ENCODE measurements at regions not wholly inside any gene's neighbourhood (a gene's known extent, or its start where the extent isn't known, plus 50 kb on each side); places are given as distances from the start of the nearest gene placed in this dataset.

DNA sequence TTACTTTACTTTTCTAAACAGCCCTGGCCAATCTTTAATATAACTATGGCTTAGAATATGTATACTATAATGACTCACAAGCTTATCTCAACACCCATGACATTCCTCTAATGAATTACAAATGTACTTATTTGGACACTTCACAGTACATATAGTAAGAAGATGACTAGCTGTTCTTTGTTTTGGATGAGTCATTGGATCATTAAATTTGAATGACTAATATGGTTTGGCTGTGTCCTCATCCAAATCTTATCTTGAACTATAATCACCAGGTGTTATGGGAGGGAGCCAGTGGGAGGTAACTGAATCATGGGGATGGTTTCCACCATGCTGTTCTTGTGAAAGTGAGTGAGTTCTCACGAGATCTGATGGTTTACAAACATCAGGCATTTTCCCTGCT is 807.5 kb upstream of the SORCS1 start:
- H3K27me3 ChIP-seq (ENCODE audit: insufficient read depth, low read length) = no peaks in the 10 kb centered on the region
- no peak overlapping the region for H2AFZ ChIP-seq (ENCODE audit: low read length)
- no peak overlapping the region for H3K9ac ChIP-seq (ENCODE audit: extremely low read depth, insufficient read length, low read length)
- Mint-ChIP-seq H3K9me3 (peaks cover 0 to 8% of the 10 kb centered on the region in 2 experiments; a peak in 4 of 5 replicates), H3K27ac (no peak overlapping the region), H3K4me3 (no peak overlapping the region), H3K27me3 (ENCODE audit: low read depth) (peaks cover 1% of the 10 kb centered on the region; the same call in 1 of the 2 replicates), H3K36me3 (ENCODE audit: insufficient read depth in 1 of 3, low read depth in 3 of 3) (peaks cover 0 to 8% (median 7%) of the 10 kb centered on the region in 3 experiments; a peak in 4 of 7 replicates), H3K4me1 (peaks cover 4 to 9% of the 10 kb centered on the region in 2 experiments)
- no CpG with 5 or more reads among the region's 1 CpG for WGBS (ENCODE audit: extremely low coverage, insufficient read length, low lambda C conversion rate)
- no peak overlapping the region for H3K4ac ChIP-seq (ENCODE audit: low read depth, low read length)
- H2BK12ac ChIP-seq (ENCODE audit: insufficient read length, low read depth, low read length) = no peak overlapping the region
- no peak overlapping the region for H4K91ac ChIP-seq (ENCODE audit: insufficient read length, low read depth, low read length)
- no peaks in the 10 kb centered on the region for H4K20me1 ChIP-seq (ENCODE audit: control insufficient read depth, insufficient read depth, insufficient read length)
- no peak overlapping the region for H3K18ac ChIP-seq (ENCODE audit: insufficient read length, low read depth, low read length)
- no peak overlapping the region for H4K8ac ChIP-seq (replicated peaks; ENCODE audit: insufficient read length, low read depth, low read length)
- no peak for DNase-seq
- no peak overlapping the region for H3K23ac ChIP-seq (ENCODE audit: insufficient read length, low read depth, low read length)
- no peaks in the 10 kb centered on the region for H3K79me1 ChIP-seq (ENCODE audit: insufficient read depth, low read depth, low read length, poor library complexity, severe bottlenecking)
- no peaks in the 10 kb centered on the region for H3K9me3 ChIP-seq (ENCODE audit: control insufficient read depth, low read depth, low read length)
- H2BK5ac ChIP-seq (ENCODE audit: insufficient read length, low read length) = no peak overlapping the region
- no peak overlapping the region for H2AK5ac ChIP-seq (ENCODE audit: insufficient read length, low read length)
- no peak overlapping the region for H4K5ac ChIP-seq (ENCODE audit: insufficient read length, low read depth, low read length)
- no peak overlapping the region for H3K27ac ChIP-seq (ENCODE audit: insufficient read length, low read depth, low read length)
- H2BK20ac ChIP-seq (ENCODE audit: low read depth, low read length, poor library complexity, severe bottlenecking) = no peak overlapping the region
- no peak overlapping the region for H2BK120ac ChIP-seq (ENCODE audit: low read depth, low read length, poor library complexity, severe bottlenecking)
- no peaks in the 10 kb centered on the region for H3K23me2 ChIP-seq (ENCODE audit: insufficient read length, low read depth, low read length, poor library complexity, severe bottlenecking)
- H3K56ac ChIP-seq (ENCODE audit: insufficient read length, low read depth, low read length) = no peak overlapping the region
- H3T11ph ChIP-seq (ENCODE audit: low read length) = no peak overlapping the region
- H3K79me2 ChIP-seq (ENCODE audit: insufficient read depth, low read length) = no peaks in the 10 kb centered on the region
- no peak overlapping the region for H3K4me2 ChIP-seq (ENCODE audit: insufficient read depth, insufficient read length, low read length)
- H2BK15ac ChIP-seq (ENCODE audit: low read depth, low read length) = no peak overlapping the region
- no peaks in the 10 kb centered on the region for H3K4me1 ChIP-seq (ENCODE audit: insufficient read depth, low read length)
- no peak overlapping the region for H3K14ac ChIP-seq (ENCODE audit: insufficient read depth, low read length)
- TF ChIP-seq, protein P1, sequence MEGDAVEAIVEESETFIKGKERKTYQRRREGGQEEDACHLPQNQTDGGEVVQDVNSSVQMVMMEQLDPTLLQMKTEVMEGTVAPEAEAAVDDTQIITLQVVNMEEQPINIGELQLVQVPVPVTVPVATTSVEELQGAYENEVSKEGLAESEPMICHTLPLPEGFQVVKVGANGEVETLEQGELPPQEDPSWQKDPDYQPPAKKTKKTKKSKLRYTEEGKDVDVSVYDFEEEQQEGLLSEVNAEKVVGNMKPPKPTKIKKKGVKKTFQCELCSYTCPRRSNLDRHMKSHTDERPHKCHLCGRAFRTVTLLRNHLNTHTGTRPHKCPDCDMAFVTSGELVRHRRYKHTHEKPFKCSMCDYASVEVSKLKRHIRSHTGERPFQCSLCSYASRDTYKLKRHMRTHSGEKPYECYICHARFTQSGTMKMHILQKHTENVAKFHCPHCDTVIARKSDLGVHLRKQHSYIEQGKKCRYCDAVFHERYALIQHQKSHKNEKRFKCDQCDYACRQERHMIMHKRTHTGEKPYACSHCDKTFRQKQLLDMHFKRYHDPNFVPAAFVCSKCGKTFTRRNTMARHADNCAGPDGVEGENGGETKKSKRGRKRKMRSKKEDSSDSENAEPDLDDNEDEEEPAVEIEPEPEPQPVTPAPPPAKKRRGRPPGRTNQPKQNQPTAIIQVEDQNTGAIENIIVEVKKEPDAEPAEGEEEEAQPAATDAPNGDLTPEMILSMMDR (conservative IDR thresholded peaks at IDR 0.05) = no peak

Data from H9 (cell line).